Right atrium auricular region (tissue), 2 donors: ENCODE measurements at regions not wholly inside any gene's neighbourhood (a gene's known extent, or its start where the extent isn't known, plus 50 kb on each side); places are given as distances from the start of the nearest gene placed in this dataset.

ENCODE experiments used
- DNase-seq: peaks from one replicate; pipeline ENCODE4 v3.0.0-alpha.2; 2019; ENCODE audit warnings: low spot score
- H3K27ac ChIP-seq, 2 donors: fragments of 200-600 bp; sonication (generic); 1 replicate in 1 of 2; 2 replicates in 1 of 2; pipeline ENCODE4 v1.5.1; 2016 to 2019
- H3K27me3 ChIP-seq, 2 donors: fragments of 200-600 bp; sonication (generic); one replicate each; pipeline versions ENCODE4 v1.5.1 to v1.6.0; 2017 to 2019
- H3K36me3 ChIP-seq: fragments of 200-600 bp; sonication (generic); one replicate; pipeline ENCODE4 v1.5.1; 2016
- H3K4me1 ChIP-seq, 2 donors: fragments of 200-600 bp; sonication (generic); one replicate each; pipeline versions ENCODE4 v1.5.1 to v1.6.0; 2017 to 2019
- H3K4me3 ChIP-seq, 2 donors: fragments of 200-600 bp; sonication (generic); 1 replicate in 1 of 2; 2 replicates in 1 of 2; pipeline ENCODE4 v1.5.1; 2017 to 2019; ENCODE audit warnings: mild to moderate bottlenecking in 1 of 2, moderate library complexity in 1 of 2
- H3K9me3 ChIP-seq, 2 donors: fragments of 200-600 bp; sonication (generic); one replicate each; pipeline ENCODE4 v1.5.1; 2019
- CTCF ChIP-seq, 2 donors: fragments of 200-600 bp; sonication (generic); IDR thresholded peaks; one replicate each; pipeline ENCODE4 v1.5.1; 2019; ENCODE audit warnings: antibody characterized with exemption in 2 of 2

- Histone ChIP-seq H3K9me3 (no peaks in the 10 kb centered on the region), H3K27ac (peak overlapping the region in 1 of 2 donors; percentile 62), H3K36me3 (no peaks in the 10 kb centered on the region), H3K4me3 (no peak overlapping the region), H3K27me3 (no peaks in the 10 kb centered on the region), H3K4me1 (no peaks in the 10 kb centered on the region)
- no peak for TF ChIP-seq CTCF (IDR thresholded peaks at IDR 0.05)
- no peak for DNase-seq
Measured at GRCh38 chr9:20032413-20033006, 243.7 kb upstream of the SLC24A2 start.

DNA sequence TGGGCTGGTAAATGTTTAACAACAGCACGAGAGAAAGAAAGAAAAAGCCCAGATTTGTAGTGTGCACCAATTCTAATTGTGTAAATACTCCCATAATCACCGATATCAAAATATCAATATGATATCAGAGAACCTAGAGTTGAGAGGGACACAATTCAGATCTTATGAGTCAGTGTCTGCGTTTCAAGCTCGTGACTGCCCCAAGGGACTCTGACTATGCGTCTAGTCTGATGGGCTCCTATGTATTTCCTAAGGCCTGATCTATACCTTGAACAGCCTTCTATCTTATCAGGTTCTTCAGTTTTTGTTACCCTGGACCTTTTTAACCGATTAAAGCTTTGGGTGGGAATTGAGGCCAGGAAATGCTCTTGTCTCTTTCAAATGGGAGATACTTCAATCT lies 243.0 kb upstream of the SLC24A2 start:
- Histone ChIP-seq H3K27ac (peak overlapping the region; percentile 5 to 62), H3K9me3 (no peaks in the 10 kb centered on the region), H3K4me3 (no peak overlapping the region), H3K36me3 (no peaks in the 10 kb centered on the region), H3K27me3 (no peaks in the 10 kb centered on the region), H3K4me1 (no peaks in the 10 kb centered on the region)
- DNase-seq: no peak
- no peak for TF ChIP-seq CTCF (IDR thresholded peaks at IDR 0.05)

- Histone ChIP-seq H3K9me3 (no peaks in the 10 kb centered on the region), H3K36me3 (no peaks in the 10 kb centered on the region), H3K4me3 (no peak overlapping the region), H3K27me3 (no peaks in the 10 kb centered on the region), H3K27ac (peak overlapping the region in 1 of 2 donors; percentile 62), H3K4me1 (no peaks in the 10 kb centered on the region)
- DNase-seq: no peak
- TF ChIP-seq CTCF (IDR thresholded peaks at IDR 0.05): no peak
Measured at GRCh38 chr9:20030671-20031070, 241.8 kb upstream of the SLC24A2 start.

DNA sequence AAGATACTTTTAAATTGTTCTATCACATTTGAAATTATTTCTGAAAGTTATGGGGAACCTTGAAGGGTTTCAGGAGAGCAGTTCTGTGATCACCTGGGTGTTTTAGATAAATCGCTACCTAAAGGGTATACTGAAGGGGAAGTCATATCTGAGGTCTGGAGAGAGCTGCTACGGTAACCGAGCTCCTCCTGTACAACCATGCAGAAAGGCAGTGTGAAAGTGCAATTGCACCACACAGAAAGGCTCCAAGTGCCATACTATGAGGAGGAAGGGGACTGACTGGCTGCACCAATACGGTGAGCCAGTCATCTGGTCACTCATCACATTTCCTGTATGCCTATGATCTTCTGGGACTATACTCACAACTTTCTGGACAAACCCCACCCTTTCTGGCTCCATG lies 241.4 kb upstream of the SLC24A2 start:
- TF ChIP-seq CTCF (IDR thresholded peaks at IDR 0.05): no peak
- no peaks in the 10 kb centered on the region for H3K27me3 ChIP-seq
- no peaks in the 10 kb centered on the region for H3K9me3 ChIP-seq
- H3K36me3 ChIP-seq: no peaks in the 10 kb centered on the region
- no peak for DNase-seq
- H3K4me1 ChIP-seq: no peaks in the 10 kb centered on the region
- H3K27ac ChIP-seq: peak overlapping the region in 1 of 2 donors; percentile 62
- H3K4me3 ChIP-seq: no peak overlapping the region

DNA sequence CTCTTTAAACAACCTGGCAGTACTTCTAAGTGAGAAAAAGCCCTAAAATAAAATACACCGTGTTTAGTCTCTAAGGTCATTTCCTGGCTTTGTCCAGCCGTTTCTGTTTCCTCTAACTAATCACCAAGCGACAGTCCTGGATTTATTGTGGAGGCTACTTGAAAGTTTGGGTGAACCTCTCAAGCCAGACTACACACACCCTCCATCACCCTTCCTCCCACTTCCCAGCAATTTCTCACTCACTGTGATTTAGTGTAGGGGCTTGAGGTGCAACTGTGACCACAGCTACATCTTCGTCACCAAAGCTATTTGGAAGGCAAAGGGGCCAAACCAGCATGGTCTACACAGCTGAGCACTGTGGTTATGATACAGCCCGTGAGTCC lies 240.0 kb upstream of the SLC24A2 start:
- Histone ChIP-seq H3K36me3 (no peaks in the 10 kb centered on the region), H3K4me1 (no peaks in the 10 kb centered on the region), H3K27me3 (no peaks in the 10 kb centered on the region), H3K9me3 (no peaks in the 10 kb centered on the region), H3K4me3 (no peak overlapping the region), H3K27ac (peak overlapping the region; percentile 30 to 62)
- no peak for TF ChIP-seq CTCF (IDR thresholded peaks at IDR 0.05)
- DNase-seq: no peak

DNA sequence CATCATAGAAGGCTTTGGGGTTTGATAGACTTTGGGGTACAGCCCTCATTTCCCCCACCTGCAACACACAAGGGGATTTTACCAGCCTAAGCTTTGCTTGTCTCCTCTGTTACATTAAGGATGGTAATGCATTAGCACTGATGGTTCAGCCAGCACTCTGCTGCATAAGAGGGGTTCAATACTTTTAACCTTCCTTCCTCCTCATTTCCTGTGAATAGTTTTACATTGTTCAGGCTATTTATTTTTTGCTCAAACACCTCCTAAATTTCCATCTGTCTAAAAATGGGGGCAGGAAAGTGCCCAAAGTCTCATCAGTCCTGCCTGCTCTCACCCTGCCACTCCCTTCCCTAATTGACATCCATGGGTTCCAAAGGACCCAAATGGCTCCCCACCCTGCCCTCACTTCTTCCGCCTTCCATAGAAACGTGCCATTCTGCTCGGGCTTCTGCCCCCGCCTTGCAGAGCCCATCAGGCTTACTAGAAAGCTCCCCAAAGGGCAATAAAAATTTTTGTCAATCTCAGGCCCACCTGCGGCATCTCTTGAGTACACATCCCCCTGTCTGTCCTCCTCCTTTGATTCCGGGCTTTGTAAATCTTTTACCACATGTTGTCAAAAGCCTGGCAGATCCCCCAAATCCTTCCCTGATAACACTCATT lies 239.5 kb upstream of the SLC24A2 start:
- Histone ChIP-seq H3K27me3 (no peaks in the 10 kb centered on the region), H3K9me3 (no peaks in the 10 kb centered on the region), H3K4me3 (no peak overlapping the region), H3K4me1 (no peaks in the 10 kb centered on the region), H3K36me3 (no peaks in the 10 kb centered on the region), H3K27ac (peak overlapping the region; percentile 12 to 30)
- no peak for TF ChIP-seq CTCF (IDR thresholded peaks at IDR 0.05)
- no peak for DNase-seq
